H9 (cell line): ENCODE measurements at regions not wholly inside any gene's neighbourhood (a gene's known extent, or its start where the extent isn't known, plus 50 kb on each side); places are given as distances from the start of the nearest gene placed in this dataset.

ENCODE experiments used
- DNase-seq: peaks from one replicate; pipeline ENCODE4 v3.0.0-alpha.2; 2017
- H2AFZ ChIP-seq: one replicate; pipeline ENCODE4 v1.6.1; 2013; ENCODE audit warnings: mild to moderate bottlenecking, low read length, control low read depth, moderate library complexity
- H2AK5ac ChIP-seq: 2 replicates; pipeline ENCODE4 v1.6.1; 2013; ENCODE audit warnings: low read length, control low read depth, mixed read lengths; ENCODE audit not compliant: insufficient read length
- H2BK120ac ChIP-seq: one replicate; pipeline ENCODE4 v1.6.1; 2013; ENCODE audit warnings: low read depth, mild to moderate bottlenecking, low read length, control low read depth, inconsistent platforms; ENCODE audit not compliant: poor library complexity, severe bottlenecking
- H2BK12ac ChIP-seq: 2 replicates; pipeline ENCODE4 v1.6.1; 2013; ENCODE audit warnings: low read length, control low read depth, mixed read lengths, low read depth; ENCODE audit not compliant: insufficient read length
- H2BK15ac ChIP-seq: 2 replicates; pipeline ENCODE4 v1.6.1; 2013; ENCODE audit warnings: low read depth, low read length, control low read depth
- H2BK20ac ChIP-seq: one replicate; pipeline ENCODE4 v1.6.1; 2013; ENCODE audit warnings: low read depth, mild to moderate bottlenecking, low read length, control low read depth, inconsistent platforms; ENCODE audit not compliant: poor library complexity, severe bottlenecking
- H2BK5ac ChIP-seq: 2 replicates; pipeline ENCODE4 v1.6.1; 2013; ENCODE audit warnings: low read length, control low read depth, mixed read lengths; ENCODE audit not compliant: insufficient read length
- H3K14ac ChIP-seq: 2 replicates; pipeline ENCODE4 v1.6.1; 2013; ENCODE audit warnings: low read length, control low read depth; ENCODE audit not compliant: insufficient read depth
- H3K18ac ChIP-seq: 2 replicates; pipeline ENCODE4 v1.6.1; 2013; ENCODE audit warnings: low read depth, mild to moderate bottlenecking, mixed read lengths, low read length, control low read depth; ENCODE audit not compliant: insufficient read length
- H3K23ac ChIP-seq: 2 replicates; pipeline ENCODE4 v1.6.1; 2013; ENCODE audit warnings: low read length, control low read depth, mixed read lengths, low read depth; ENCODE audit not compliant: insufficient read length
- H3K23me2 ChIP-seq: 2 replicates; pipeline ENCODE4 v1.6.1; 2013; ENCODE audit warnings: low read depth, mild to moderate bottlenecking, mixed read lengths, low read length, control low read depth; ENCODE audit not compliant: insufficient read length, poor library complexity, severe bottlenecking
- H3K27ac ChIP-seq: 2 replicates; pipeline ENCODE4 v1.5.1; 2013; ENCODE audit warnings: low read length, control low read depth, mixed read lengths, low read depth; ENCODE audit not compliant: insufficient read length
- H3K27me3 ChIP-seq: 2 replicates; pipeline ENCODE4 v1.6.1; 2013; ENCODE audit warnings: low read length, control low read depth, inconsistent platforms; ENCODE audit not compliant: insufficient read depth
- H3K4ac ChIP-seq: 2 replicates; pipeline ENCODE4 v1.6.1; 2013; ENCODE audit warnings: low read depth, mild to moderate bottlenecking, control low read depth, inconsistent platforms, low read length, moderate library complexity
- H3K4me1 ChIP-seq: 2 replicates; pipeline ENCODE4 v1.6.1; 2013; ENCODE audit warnings: low read length, control low read depth, inconsistent platforms; ENCODE audit not compliant: insufficient read depth
- H3K4me2 ChIP-seq: 2 replicates; pipeline ENCODE4 v1.6.1; 2013; ENCODE audit warnings: low read length, control low read depth, mixed read lengths; ENCODE audit not compliant: insufficient read length, insufficient read depth
- H3K56ac ChIP-seq: 2 replicates; pipeline ENCODE4 v1.6.1; 2013; ENCODE audit warnings: low read depth, mild to moderate bottlenecking, mixed read lengths, low read length, control low read depth; ENCODE audit not compliant: insufficient read length
- H3K79me1 ChIP-seq: 2 replicates; pipeline ENCODE4 v1.6.1; 2013; ENCODE audit warnings: low read depth, mild to moderate bottlenecking, moderate library complexity, low read length, control low read depth, inconsistent platforms; ENCODE audit not compliant: insufficient read depth, poor library complexity, severe bottlenecking
- H3K79me2 ChIP-seq: 2 replicates; pipeline ENCODE4 v1.6.1; 2013; ENCODE audit warnings: low read length, control low read depth, inconsistent platforms; ENCODE audit not compliant: insufficient read depth
- H3K9ac ChIP-seq: 2 replicates; pipeline ENCODE4 v1.6.1; 2013; ENCODE audit warnings: low read length, control low read depth, mixed read lengths; ENCODE audit not compliant: insufficient read length; ENCODE audit errors: extremely low read depth
- H3K9me3 ChIP-seq: one replicate; pipeline ENCODE4 v1.6.1; 2013; ENCODE audit warnings: low read depth, low read length, inconsistent platforms; ENCODE audit not compliant: control insufficient read depth
- H3T11ph ChIP-seq: one replicate; pipeline ENCODE4 v1.6.1; 2013; ENCODE audit warnings: mild to moderate bottlenecking, low read length, control low read depth, inconsistent platforms
- H4K20me1 ChIP-seq: one replicate; pipeline ENCODE4 v1.6.1; 2013; ENCODE audit not compliant: control insufficient read depth, insufficient read length, insufficient read depth
- H4K5ac ChIP-seq: 2 replicates; pipeline ENCODE4 v1.6.1; 2013; ENCODE audit warnings: low read depth, mild to moderate bottlenecking, mixed read lengths, low read length, control low read depth; ENCODE audit not compliant: insufficient read length
- H4K8ac ChIP-seq: replicated peaks from 2 replicates; pipeline ENCODE4 v1.6.1; 2013; ENCODE audit warnings: low read length, control low read depth, mixed read lengths, low read depth; ENCODE audit not compliant: insufficient read length
- H4K91ac ChIP-seq: 2 replicates; pipeline ENCODE4 v1.6.1; 2013; ENCODE audit warnings: low read depth, mild to moderate bottlenecking, moderate library complexity, mixed read lengths, low read length, control low read depth; ENCODE audit not compliant: insufficient read length
- H3K27ac Mint-ChIP-seq, 3 experiments: 2 replicates in 2 of 3; 3 replicates in 1 of 3; pipeline ENCODE4 v1.8.0; 2020 to 2021; ENCODE audit warnings: mixed read lengths in 3 of 3, mild to moderate bottlenecking in 1 of 3, moderate library complexity in 1 of 3
- H3K27me3 Mint-ChIP-seq: 2 replicates; pipeline ENCODE4 v1.8.0; 2021; ENCODE audit warnings: low read depth, mild to moderate bottlenecking, moderate library complexity, mixed read lengths
- H3K36me3 Mint-ChIP-seq, 3 experiments: 2 replicates in 2 of 3; 3 replicates in 1 of 3; pipeline ENCODE4 v1.8.0; 2020 to 2021; ENCODE audit warnings: low read depth in 3 of 3, mixed read lengths in 3 of 3; ENCODE audit not compliant: insufficient read depth in 1 of 3
- H3K4me1 Mint-ChIP-seq, 2 experiments: 2 replicates each; pipeline ENCODE4 v1.8.0; 2020; ENCODE audit warnings: mixed read lengths in 2 of 2
- H3K4me3 Mint-ChIP-seq, 2 experiments: 2 replicates in 1 of 2; 3 replicates in 1 of 2; pipeline ENCODE4 v1.8.0; 2020 to 2021; ENCODE audit warnings: mild to moderate bottlenecking in 2 of 2, mixed read lengths in 2 of 2, moderate library complexity in 1 of 2
- H3K9me3 Mint-ChIP-seq, 2 experiments: 2 replicates in 1 of 2; 3 replicates in 1 of 2; pipeline ENCODE4 v1.8.0; 2020; ENCODE audit warnings: mild to moderate bottlenecking in 2 of 2, mixed read lengths in 2 of 2, moderate library complexity in 1 of 2
- WGBS: extraction: QIAGEN DNeasy Blood & Tissue Kit; methylation state at CpG from one replicate; pipeline ENCODE4 v1.1.7; 2013; ENCODE audit warnings: missing lambda C conversion rate, low lambda C conversion rate, mixed read lengths; ENCODE audit not compliant: insufficient read length; ENCODE audit errors: extremely low coverage; 5-methylcytosine and 5-hydroxymethylcytosine counted together
- TF ChIP-seq, protein P1 (sequence below): fragments of 200-600 bp; sonication (generic); conservative IDR thresholded peaks from 3 replicates; pipeline ENCODE4 v1.8.0; 2021; ENCODE audit warnings: antibody characterized with exemption, mild to moderate bottlenecking

DNA sequence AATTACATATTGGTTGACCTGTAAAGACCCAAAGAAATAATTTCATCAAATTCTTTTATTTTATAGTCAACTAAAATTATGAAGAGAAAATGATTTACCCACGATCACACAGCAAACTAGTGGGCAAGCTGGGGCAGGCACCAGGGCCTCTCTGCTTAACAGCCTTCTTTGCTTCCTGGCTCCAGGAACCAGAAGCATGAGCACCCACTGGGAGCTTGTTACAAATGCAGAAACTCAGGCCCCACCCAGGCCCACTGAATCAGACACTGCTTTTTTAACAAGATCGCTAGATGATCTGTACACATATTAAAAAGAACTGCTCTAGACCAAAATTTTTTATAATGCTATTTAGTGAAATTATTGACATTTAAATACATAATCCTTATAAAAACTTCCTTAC lies 95.0 kb downstream of the GEMIN8 start:
- Mint-ChIP-seq H3K9me3 (peaks cover 24 to 40% of the 10 kb centered on the region in 2 experiments), H3K27ac (no peak overlapping the region; a peak in 1 of 7 replicates)

More for the DNA sequence above, 95.0 kb downstream of the GEMIN8 start:
- Histone ChIP-seq H3K79me1 (no peaks in the 10 kb centered on the region), H3K18ac (no peak overlapping the region), H3K9me3 (no peaks in the 10 kb centered on the region), H3K27ac (peak overlapping the region; percentile 92), H3K4me1 (peaks cover 15% of the 10 kb centered on the region), H3K79me2 (peaks cover 17% of the 10 kb centered on the region; the same call in 1 of the 2 replicates), H3T11ph (no peak overlapping the region), H3K9ac (no peak overlapping the region), H4K20me1 (no peaks in the 10 kb centered on the region), H2BK5ac (no peak overlapping the region), H2AFZ (no peak overlapping the region), H2AK5ac (no peak overlapping the region), H2BK15ac (no peak overlapping the region), H4K91ac (no peak overlapping the region), H3K23me2 (peaks cover 8% of the 10 kb centered on the region), H4K8ac (no peak overlapping the region), H3K27me3 (no peaks in the 10 kb centered on the region), H3K56ac (no peak overlapping the region), H4K5ac (no peak overlapping the region), H2BK20ac (no peak overlapping the region), H3K23ac (no peak overlapping the region), H2BK12ac (no peak overlapping the region), H3K4ac (no peak overlapping the region), H3K4me2 (peak overlapping the region; percentile 37), H2BK120ac (no peak overlapping the region), H3K14ac (no peak overlapping the region)
- Mint-ChIP-seq H3K4me1 (peaks cover 38 to 50% of the 10 kb centered on the region in 2 experiments), H3K27me3 (no peaks in the 10 kb centered on the region), H3K4me3 (no peak overlapping the region), H3K36me3 (peaks cover 18 to 27% (median 27%) of the 10 kb centered on the region in 3 experiments)
- no peak for DNase-seq
- WGBS: no CpG with 5 or more reads among the region's 2 CpGs
- TF ChIP-seq, protein P1, sequence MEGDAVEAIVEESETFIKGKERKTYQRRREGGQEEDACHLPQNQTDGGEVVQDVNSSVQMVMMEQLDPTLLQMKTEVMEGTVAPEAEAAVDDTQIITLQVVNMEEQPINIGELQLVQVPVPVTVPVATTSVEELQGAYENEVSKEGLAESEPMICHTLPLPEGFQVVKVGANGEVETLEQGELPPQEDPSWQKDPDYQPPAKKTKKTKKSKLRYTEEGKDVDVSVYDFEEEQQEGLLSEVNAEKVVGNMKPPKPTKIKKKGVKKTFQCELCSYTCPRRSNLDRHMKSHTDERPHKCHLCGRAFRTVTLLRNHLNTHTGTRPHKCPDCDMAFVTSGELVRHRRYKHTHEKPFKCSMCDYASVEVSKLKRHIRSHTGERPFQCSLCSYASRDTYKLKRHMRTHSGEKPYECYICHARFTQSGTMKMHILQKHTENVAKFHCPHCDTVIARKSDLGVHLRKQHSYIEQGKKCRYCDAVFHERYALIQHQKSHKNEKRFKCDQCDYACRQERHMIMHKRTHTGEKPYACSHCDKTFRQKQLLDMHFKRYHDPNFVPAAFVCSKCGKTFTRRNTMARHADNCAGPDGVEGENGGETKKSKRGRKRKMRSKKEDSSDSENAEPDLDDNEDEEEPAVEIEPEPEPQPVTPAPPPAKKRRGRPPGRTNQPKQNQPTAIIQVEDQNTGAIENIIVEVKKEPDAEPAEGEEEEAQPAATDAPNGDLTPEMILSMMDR: no peak
